ENCODE measurements at regions not wholly inside any gene's neighbourhood (a gene's known extent, or its start where the extent isn't known, plus 50 kb on each side); places are given as distances from the start of the nearest gene placed in this dataset.

DNA sequence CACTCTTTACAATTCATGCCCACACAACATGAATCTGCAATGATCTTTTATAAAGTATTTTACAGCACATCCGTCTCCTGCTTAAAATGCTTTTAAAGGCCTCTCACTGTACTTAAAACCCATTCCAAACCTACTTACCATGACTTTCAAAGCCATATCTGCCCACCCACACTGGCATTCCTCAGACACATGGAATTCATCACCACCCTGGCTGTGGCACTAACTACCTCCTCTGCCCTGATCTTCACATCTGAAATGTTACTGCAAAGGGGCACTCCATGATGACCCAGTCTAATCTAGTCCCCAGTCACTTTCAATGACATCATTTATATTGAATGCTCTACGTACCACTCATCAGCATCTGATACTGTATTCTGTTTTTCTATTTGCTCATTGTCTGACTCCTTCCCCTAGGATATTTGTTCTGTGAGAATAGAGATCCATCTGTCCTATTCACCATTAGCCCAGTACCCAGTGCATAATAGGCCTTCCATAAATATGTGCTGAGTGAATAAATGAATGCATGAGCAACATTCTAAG is 193.2 kb upstream of the KIF2A start:
- no peak for TF ChIP-seq FOXP2 (optimal IDR thresholded peaks at IDR 0.05; ENCODE audit: borderline replicate concordance, extremely low read depth, extremely low read length, insufficient read depth)
- no peak for TF ChIP-seq TAF1 (IDR thresholded peaks at IDR 0.05; ENCODE audit: borderline replicate concordance, insufficient read depth, low read length)
- TF ChIP-seq POLR2AphosphoS5 (IDR thresholded peaks at IDR 0.05; ENCODE audit: low read depth, low read length), result no peak
- TF ChIP-seq, protein P1, sequence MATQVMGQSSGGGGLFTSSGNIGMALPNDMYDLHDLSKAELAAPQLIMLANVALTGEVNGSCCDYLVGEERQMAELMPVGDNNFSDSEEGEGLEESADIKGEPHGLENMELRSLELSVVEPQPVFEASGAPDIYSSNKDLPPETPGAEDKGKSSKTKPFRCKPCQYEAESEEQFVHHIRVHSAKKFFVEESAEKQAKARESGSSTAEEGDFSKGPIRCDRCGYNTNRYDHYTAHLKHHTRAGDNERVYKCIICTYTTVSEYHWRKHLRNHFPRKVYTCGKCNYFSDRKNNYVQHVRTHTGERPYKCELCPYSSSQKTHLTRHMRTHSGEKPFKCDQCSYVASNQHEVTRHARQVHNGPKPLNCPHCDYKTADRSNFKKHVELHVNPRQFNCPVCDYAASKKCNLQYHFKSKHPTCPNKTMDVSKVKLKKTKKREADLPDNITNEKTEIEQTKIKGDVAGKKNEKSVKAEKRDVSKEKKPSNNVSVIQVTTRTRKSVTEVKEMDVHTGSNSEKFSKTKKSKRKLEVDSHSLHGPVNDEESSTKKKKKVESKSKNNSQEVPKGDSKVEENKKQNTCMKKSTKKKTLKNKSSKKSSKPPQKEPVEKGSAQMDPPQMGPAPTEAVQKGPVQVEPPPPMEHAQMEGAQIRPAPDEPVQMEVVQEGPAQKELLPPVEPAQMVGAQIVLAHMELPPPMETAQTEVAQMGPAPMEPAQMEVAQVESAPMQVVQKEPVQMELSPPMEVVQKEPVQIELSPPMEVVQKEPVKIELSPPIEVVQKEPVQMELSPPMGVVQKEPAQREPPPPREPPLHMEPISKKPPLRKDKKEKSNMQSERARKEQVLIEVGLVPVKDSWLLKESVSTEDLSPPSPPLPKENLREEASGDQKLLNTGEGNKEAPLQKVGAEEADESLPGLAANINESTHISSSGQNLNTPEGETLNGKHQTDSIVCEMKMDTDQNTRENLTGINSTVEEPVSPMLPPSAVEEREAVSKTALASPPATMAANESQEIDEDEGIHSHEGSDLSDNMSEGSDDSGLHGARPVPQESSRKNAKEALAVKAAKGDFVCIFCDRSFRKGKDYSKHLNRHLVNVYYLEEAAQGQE (IDR thresholded peaks at IDR 0.05; ENCODE audit: insufficient read depth in 1 of 2, low read depth in 2 of 2, low read length in 2 of 2), result no peak
- no peak for TF ChIP-seq SIN3A (IDR thresholded peaks at IDR 0.05; ENCODE audit: borderline replicate concordance, insufficient read depth, low read length)

DNA sequence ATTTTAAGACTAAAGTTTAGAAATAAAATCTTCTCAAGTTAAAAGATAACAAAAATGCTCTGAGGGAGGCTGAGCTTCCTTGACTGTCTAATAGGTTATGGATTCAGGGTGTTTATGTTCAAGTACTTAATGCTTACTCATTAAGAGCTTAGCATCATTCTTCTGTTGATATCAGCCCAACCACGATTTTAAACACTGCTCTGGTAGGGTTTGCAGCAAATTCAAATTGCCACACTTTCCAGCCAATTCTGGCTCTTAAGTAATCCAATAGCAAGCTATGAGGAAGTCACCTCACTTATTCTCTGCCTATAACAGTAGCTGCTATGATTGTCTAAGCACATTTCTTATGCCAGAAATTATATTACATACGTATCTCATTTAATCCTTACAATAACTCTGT is 191.0 kb upstream of the KIF2A start:
- TF ChIP-seq SIN3A (IDR thresholded peaks at IDR 0.05; ENCODE audit: borderline replicate concordance, insufficient read depth, low read length), result no peak
- TF ChIP-seq POLR2AphosphoS5 (IDR thresholded peaks at IDR 0.05; ENCODE audit: low read depth, low read length), result no peak
- TF ChIP-seq TAF1 (IDR thresholded peaks at IDR 0.05; ENCODE audit: borderline replicate concordance, insufficient read depth, low read length), result no peak
- TF ChIP-seq FOXP2 (optimal IDR thresholded peaks at IDR 0.05; ENCODE audit: borderline replicate concordance, extremely low read depth, extremely low read length, insufficient read depth), result no peak
- TF ChIP-seq, protein P1 (IDR thresholded peaks at IDR 0.05; ENCODE audit: insufficient read depth in 1 of 2, low read depth in 2 of 2, low read length in 2 of 2), result no peak

DNA sequence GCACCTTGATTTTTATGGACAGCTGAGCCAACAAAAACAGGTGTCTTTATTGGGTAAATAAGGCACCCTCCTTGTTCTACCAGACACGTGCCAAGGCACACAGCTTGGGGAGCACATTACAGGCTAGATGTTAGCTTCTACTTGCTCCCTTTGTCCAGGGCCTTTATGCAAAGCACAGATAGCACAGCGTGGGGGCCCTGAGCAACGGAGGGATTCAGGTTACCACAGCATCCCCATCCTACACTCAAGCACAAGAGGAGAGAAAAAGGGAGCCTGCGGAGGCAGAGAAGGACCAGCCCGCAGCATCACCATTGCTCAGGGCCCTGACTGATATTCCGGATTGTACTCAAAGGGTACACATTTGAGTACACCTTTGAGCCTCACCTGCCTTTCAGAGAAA is 181.7 kb upstream of the KIF2A start:
- TF ChIP-seq FOXP2 (optimal IDR thresholded peaks at IDR 0.05; ENCODE audit: borderline replicate concordance, extremely low read depth, extremely low read length, insufficient read depth), result no peak
- no peak for TF ChIP-seq POLR2AphosphoS5 (IDR thresholded peaks at IDR 0.05; ENCODE audit: low read depth, low read length)
- TF ChIP-seq SIN3A (IDR thresholded peaks at IDR 0.05; ENCODE audit: borderline replicate concordance, insufficient read depth, low read length), result no peak
- TF ChIP-seq, protein P1 (IDR thresholded peaks at IDR 0.05; ENCODE audit: insufficient read depth in 1 of 2, low read depth in 2 of 2, low read length in 2 of 2), result no peak
- TF ChIP-seq TAF1 (IDR thresholded peaks at IDR 0.05; ENCODE audit: borderline replicate concordance, insufficient read depth, low read length), result no peak

DNA sequence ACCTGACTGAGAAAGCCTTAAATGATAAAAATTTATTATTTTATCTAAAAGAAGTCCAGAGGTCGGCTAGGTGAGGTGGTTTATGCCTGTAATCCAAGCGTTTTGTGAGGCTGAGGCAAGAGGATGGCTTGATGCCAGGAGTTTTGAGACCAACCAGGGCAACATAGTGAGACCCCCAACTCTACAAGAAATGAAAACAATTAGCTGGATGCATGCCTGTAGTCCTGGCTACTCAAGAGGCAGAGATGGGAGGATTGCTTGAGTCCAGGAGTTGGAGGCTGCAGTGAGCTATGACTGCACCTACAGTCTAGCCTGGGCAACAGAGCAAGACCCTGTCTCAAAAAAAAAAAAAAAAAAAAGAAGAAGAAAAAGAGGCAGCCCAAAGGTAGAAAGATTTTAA is 179.9 kb upstream of the KIF2A start:
- TF ChIP-seq, protein P1 (IDR thresholded peaks at IDR 0.05; ENCODE audit: insufficient read depth in 1 of 2, low read depth in 2 of 2, low read length in 2 of 2), result no peak
- no peak for TF ChIP-seq SIN3A (IDR thresholded peaks at IDR 0.05; ENCODE audit: borderline replicate concordance, insufficient read depth, low read length)
- no peak for TF ChIP-seq FOXP2 (optimal IDR thresholded peaks at IDR 0.05; ENCODE audit: borderline replicate concordance, extremely low read depth, extremely low read length, insufficient read depth)
- no peak for TF ChIP-seq TAF1 (IDR thresholded peaks at IDR 0.05; ENCODE audit: borderline replicate concordance, insufficient read depth, low read length)
- no peak for TF ChIP-seq POLR2AphosphoS5 (IDR thresholded peaks at IDR 0.05; ENCODE audit: low read depth, low read length)

All from PFSK-1 (cell line).